ENCODE measurements at regions not wholly inside any gene's neighbourhood (a gene's known extent, or its start where the extent isn't known, plus 50 kb on each side); places are given as distances from the start of the nearest gene placed in this dataset.

DNA sequence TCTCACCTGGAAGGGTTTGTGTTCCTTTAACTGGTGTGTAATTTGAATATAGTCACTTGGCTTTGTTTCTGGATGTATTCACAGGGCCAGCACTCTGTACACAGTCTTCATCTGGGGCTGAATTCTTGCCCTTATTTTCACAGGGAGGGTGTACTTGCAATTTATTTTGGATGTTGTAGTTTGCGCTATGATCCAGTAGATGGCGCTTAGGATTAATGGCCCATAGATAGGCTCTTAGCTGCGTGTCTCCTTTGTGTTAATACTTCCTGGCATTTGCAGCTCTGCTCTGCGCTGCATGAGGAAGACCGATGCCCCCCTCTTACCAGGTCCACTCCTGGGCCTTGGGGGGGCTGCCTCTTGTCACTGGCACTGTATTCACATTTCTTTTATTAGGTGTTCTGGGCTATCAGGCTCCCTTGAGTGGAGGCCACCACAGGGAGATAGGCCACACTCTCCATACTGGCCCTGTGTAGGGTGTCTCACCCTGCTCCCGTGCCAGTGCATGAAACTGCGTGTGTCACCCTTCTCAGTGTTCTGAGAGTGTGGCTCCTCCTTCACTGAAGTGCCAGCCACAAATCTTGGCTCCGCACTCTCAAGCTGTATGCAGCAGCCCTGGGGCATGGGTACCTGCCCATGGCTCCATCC is 562.2 kb downstream of the ZIC3 start:
- TF ChIP-seq POLR2A (IDR thresholded peaks at IDR 0.05): no peak
- TF ChIP-seq, protein P1, sequence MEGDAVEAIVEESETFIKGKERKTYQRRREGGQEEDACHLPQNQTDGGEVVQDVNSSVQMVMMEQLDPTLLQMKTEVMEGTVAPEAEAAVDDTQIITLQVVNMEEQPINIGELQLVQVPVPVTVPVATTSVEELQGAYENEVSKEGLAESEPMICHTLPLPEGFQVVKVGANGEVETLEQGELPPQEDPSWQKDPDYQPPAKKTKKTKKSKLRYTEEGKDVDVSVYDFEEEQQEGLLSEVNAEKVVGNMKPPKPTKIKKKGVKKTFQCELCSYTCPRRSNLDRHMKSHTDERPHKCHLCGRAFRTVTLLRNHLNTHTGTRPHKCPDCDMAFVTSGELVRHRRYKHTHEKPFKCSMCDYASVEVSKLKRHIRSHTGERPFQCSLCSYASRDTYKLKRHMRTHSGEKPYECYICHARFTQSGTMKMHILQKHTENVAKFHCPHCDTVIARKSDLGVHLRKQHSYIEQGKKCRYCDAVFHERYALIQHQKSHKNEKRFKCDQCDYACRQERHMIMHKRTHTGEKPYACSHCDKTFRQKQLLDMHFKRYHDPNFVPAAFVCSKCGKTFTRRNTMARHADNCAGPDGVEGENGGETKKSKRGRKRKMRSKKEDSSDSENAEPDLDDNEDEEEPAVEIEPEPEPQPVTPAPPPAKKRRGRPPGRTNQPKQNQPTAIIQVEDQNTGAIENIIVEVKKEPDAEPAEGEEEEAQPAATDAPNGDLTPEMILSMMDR (IDR thresholded peaks at IDR 0.05): no peak

Measured in lower leg skin (tissue), 3 donors.